ENCODE measurements at regions not wholly inside any gene's neighbourhood (a gene's known extent, or its start where the extent isn't known, plus 50 kb on each side); places are given as distances from the start of the nearest gene placed in this dataset.
"Not testable (repeated sequence)": the region's sequence is repeated elsewhere in the genome, so short reads cannot be mapped to it uniquely, and the experiment has no call there.

- DNase-seq = no peak
Measured at GRCh38 chr13:83211301-83211700, 671.0 kb downstream of the SLITRK1 start.

GRCh38 chr13:83204886-83205285 lies 677.4 kb downstream of the SLITRK1 start:
- no peak for DNase-seq

GRCh38 chr13:83201506-83201905 lies 680.8 kb downstream of the SLITRK1 start:
- no peak for DNase-seq

GRCh38 chr13:83197316-83197715 lies 685.0 kb downstream of the SLITRK1 start:
- no peak for DNase-seq

GRCh38 chr13:83190020-83190419 lies 692.3 kb downstream of the SLITRK1 start:
- DNase-seq = no peak

- no peak for DNase-seq
Measured at GRCh38 chr13:83184819-83185218, 697.5 kb downstream of the SLITRK1 start.

GRCh38 chr13:83184150-83184475 lies 698.2 kb downstream of the SLITRK1 start:
- DNase-seq = no peak

- no peak for DNase-seq
Measured at GRCh38 chr13:83183439-83184149, 698.7 kb downstream of the SLITRK1 start.

GRCh38 chr13:83182845-83183244 lies 699.4 kb downstream of the SLITRK1 start:
- no peak for DNase-seq

- no peak for DNase-seq
Measured at GRCh38 chr13:83178008-83178407, 704.3 kb downstream of the SLITRK1 start.

GRCh38 chr13:83168590-83168989 lies 713.7 kb downstream of the SLITRK1 start:
- DNase-seq = no peak

GRCh38 chr13:83167203-83167602 lies 715.1 kb downstream of the SLITRK1 start:
- DNase-seq = no peak

GRCh38 chr13:83166550-83166949 lies 715.7 kb downstream of the SLITRK1 start:
- no peak for DNase-seq

- DNase-seq = no peak
Measured at GRCh38 chr13:83162493-83162892, 719.8 kb downstream of the SLITRK1 start.

GRCh38 chr13:83153848-83154247 lies 728.4 kb downstream of the SLITRK1 start:
- no peak for DNase-seq

- no peak for DNase-seq
Measured at GRCh38 chr13:83151308-83151660, 731.0 kb downstream of the SLITRK1 start.

- DNase-seq = no peak
Measured at GRCh38 chr13:83150616-83151307, 731.5 kb downstream of the SLITRK1 start.

GRCh38 chr13:83136660-83137059 lies 745.6 kb downstream of the SLITRK1 start:
- DNase-seq = no peak

- DNase-seq = no peak
Measured at GRCh38 chr13:83125791-83126190, 756.5 kb downstream of the SLITRK1 start.

GRCh38 chr13:83121896-83122295 lies 760.4 kb downstream of the SLITRK1 start:
- no peak for DNase-seq

- DNase-seq = no peak
Measured at GRCh38 chr13:83117046-83117445, 765.2 kb downstream of the SLITRK1 start.

GRCh38 chr13:83101574-83102247 lies 780.6 kb downstream of the SLITRK1 start:
- not testable (repeated sequence) for DNase-seq

- DNase-seq = no peak
Measured at GRCh38 chr13:83100237-83100636, 782.0 kb downstream of the SLITRK1 start.

GRCh38 chr13:83088858-83089257 lies 793.4 kb downstream of the SLITRK1 start:
- DNase-seq = no peak

All from CD4-positive, alpha-beta T cell treated with Interleukin-15 for 1 hour (primary cell).